PFSK-1 (cell line): ENCODE measurements at regions not wholly inside any gene's neighbourhood (a gene's known extent, or its start where the extent isn't known, plus 50 kb on each side); places are given as distances from the start of the nearest gene placed in this dataset.
A peak's percentile ranks its signal among the peaks of the same experiment; 100 is the strongest.

Experiments
- FOXP2 ChIP-seq: optimal IDR thresholded peaks from 2 replicates; pipeline ENCODE3; 2011; ENCODE audit warnings: borderline replicate concordance, control low read depth, inconsistent platforms; ENCODE audit not compliant: insufficient read depth; ENCODE audit errors: extremely low read length, extremely low read depth
- POLR2AphosphoS5 ChIP-seq: IDR thresholded peaks from 2 replicates; pipeline ENCODE4 v1.6.1; 2012; ENCODE audit warnings: low read depth, mild to moderate bottlenecking, control low read depth, low read length, moderate library complexity
- SIN3A ChIP-seq: IDR thresholded peaks from 2 replicates; pipeline ENCODE4 v1.6.1; 2012; ENCODE audit warnings: mild to moderate bottlenecking, low read length, moderate library complexity, borderline replicate concordance; ENCODE audit not compliant: insufficient read depth
- TAF1 ChIP-seq: IDR thresholded peaks from 2 replicates; pipeline ENCODE4 v1.6.1; 2012; ENCODE audit warnings: low read length, control low read depth, borderline replicate concordance; ENCODE audit not compliant: insufficient read depth
- TF ChIP-seq, protein P1 (sequence below), 2 experiments: IDR thresholded peaks; 2 replicates each; pipeline versions ENCODE4 v1.6.1 to v1.8.0; 2011 to 2012; ENCODE audit warnings: low read depth in 2 of 2, low read length in 2 of 2, control low read depth in 1 of 2, inconsistent platforms in 1 of 2, mild to moderate bottlenecking in 1 of 2, moderate library complexity in 1 of 2; ENCODE audit not compliant: insufficient read depth in 1 of 2

GRCh38 chr6:26194816-26195375, 107.7 kb downstream of the HFE start:
- TF ChIP-seq, protein P1, sequence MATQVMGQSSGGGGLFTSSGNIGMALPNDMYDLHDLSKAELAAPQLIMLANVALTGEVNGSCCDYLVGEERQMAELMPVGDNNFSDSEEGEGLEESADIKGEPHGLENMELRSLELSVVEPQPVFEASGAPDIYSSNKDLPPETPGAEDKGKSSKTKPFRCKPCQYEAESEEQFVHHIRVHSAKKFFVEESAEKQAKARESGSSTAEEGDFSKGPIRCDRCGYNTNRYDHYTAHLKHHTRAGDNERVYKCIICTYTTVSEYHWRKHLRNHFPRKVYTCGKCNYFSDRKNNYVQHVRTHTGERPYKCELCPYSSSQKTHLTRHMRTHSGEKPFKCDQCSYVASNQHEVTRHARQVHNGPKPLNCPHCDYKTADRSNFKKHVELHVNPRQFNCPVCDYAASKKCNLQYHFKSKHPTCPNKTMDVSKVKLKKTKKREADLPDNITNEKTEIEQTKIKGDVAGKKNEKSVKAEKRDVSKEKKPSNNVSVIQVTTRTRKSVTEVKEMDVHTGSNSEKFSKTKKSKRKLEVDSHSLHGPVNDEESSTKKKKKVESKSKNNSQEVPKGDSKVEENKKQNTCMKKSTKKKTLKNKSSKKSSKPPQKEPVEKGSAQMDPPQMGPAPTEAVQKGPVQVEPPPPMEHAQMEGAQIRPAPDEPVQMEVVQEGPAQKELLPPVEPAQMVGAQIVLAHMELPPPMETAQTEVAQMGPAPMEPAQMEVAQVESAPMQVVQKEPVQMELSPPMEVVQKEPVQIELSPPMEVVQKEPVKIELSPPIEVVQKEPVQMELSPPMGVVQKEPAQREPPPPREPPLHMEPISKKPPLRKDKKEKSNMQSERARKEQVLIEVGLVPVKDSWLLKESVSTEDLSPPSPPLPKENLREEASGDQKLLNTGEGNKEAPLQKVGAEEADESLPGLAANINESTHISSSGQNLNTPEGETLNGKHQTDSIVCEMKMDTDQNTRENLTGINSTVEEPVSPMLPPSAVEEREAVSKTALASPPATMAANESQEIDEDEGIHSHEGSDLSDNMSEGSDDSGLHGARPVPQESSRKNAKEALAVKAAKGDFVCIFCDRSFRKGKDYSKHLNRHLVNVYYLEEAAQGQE (IDR thresholded peaks at IDR 0.05; ENCODE audit: insufficient read depth in 1 of 2, low read depth in 2 of 2, low read length in 2 of 2), result no peak
- TF ChIP-seq FOXP2, result no peak
- no peak for TF ChIP-seq SIN3A

GRCh38 chr6:26195376-26195923, 108.2 kb downstream of the HFE start:
- TF ChIP-seq TAF1 (peak; percentile 16; the same call in 1 of the 2 replicates), FOXP2 (no peak), SIN3A (no peak; the same call in 1 of the 2 replicates), POLR2AphosphoS5 (0 out of 2 replicates have a peak, but pooled peaks have one; percentile 38)
- TF ChIP-seq, protein P1 (IDR thresholded peaks at IDR 0.05; ENCODE audit: insufficient read depth in 1 of 2, low read depth in 2 of 2, low read length in 2 of 2), result no peak

GRCh38 chr6:26195924-26196845, 109.0 kb downstream of the HFE start:
- TF ChIP-seq SIN3A (no peak), TAF1 (no peak), FOXP2 (no peak)

DNA sequence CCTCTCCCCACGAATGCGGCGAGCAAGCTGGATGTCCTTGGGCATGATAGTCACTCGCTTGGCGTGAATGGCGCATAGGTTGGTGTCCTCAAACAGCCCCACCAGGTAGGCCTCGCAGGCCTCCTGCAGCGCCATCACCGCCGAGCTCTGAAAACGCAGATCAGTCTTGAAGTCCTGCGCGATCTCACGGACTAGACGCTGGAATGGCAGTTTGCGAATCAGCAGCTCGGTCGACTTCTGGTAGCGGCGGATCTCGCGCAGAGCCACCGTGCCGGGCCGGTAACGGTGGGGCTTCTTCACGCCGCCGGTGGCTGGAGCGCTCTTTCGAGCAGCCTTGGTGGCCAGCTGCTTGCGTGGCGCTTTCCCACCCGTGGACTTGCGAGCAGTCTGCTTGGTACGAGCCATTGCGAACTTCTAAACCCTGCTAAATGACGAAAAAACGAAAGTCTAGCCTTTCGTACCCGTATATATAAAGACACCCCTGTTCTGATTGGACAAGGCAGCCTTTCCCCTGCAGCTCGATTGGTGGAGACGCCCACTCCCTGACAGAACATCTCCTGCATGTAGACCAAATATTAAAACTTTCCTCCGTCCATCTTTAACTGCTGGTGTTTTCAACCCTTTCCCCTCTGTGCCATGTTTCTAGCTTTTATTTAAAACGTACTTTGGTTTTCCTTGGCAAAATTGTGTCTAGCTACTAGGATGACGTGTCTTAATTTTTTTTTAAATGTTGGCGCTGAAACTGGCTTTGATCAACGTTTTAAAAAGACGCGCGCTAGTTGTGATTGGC, 109.8 kb downstream of the HFE start:
- TF ChIP-seq SIN3A (no peak), FOXP2 (peak; percentile 21), TAF1 (no peak), POLR2AphosphoS5 (peak; percentile 99)
- TF ChIP-seq, protein P1 (IDR thresholded peaks at IDR 0.05; ENCODE audit: insufficient read depth in 1 of 2, low read depth in 2 of 2, low read length in 2 of 2), result peak; percentile 8 to 31; a peak in 2 of 4 replicates

DNA sequence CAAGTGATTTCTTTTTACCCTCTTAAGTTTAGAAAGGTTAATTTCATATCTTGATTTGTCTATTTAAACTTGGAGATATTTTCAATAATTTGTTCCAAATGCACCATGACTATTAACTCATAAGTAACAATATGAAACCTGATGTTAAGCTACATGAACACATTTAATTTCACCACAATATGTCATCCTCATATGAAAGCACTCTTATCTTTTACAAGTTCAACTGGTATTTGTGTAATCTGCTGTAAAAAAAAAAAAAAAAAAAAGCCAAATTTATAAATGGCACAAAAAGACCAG, 110.4 kb downstream of the HFE start:
- TF ChIP-seq POLR2AphosphoS5, result no peak
